ENCODE measurements at regions not wholly inside any gene's neighbourhood (a gene's known extent, or its start where the extent isn't known, plus 50 kb on each side); places are given as distances from the start of the nearest gene placed in this dataset.

DNA sequence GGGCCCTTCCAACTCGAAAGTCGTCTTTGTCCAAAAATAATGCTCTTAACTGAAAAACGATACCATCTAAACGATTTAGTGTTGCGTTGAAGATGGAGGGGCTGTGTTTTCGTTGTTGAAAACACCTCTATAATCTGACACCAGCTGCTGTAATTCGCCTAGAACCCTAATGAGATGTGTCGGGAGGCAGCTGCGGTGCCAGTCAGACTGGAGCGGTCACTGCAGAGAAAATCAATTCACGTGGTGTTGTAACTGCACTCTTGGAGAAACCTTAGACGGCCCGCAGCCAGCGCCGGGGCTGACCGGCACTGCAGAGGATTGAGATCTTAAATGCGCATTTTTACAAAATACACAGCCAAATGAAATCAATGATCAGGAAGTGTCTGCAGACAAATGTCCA, 339.1 kb downstream of the ZNF536 start:
- TF ChIP-seq POLR2AphosphoS5 (IDR thresholded peaks at IDR 0.05): no peak
- TF ChIP-seq POLR2A (IDR thresholded peaks at IDR 0.05): no peak
- no peak for TF ChIP-seq CTCF (IDR thresholded peaks at IDR 0.05)
- Histone ChIP-seq H3K9me3 (no peaks in the 10 kb centered on the region), H3K36me3 (no peaks in the 10 kb centered on the region), H3K4me1 (replicated peaks) (no peaks in the 10 kb centered on the region), H3K27me3 (replicated peaks; ENCODE audit: insufficient read depth) (no peaks in the 10 kb centered on the region), H3K4me3 (no peak overlapping the region), H3K27ac (no peak overlapping the region)
- intact Hi-C loops (cut with DNase I): no loop called here
- no peak for DNase-seq (ENCODE audit: low spot score)
- WGBS: 38% methylated on average over 17 of the region's 17 CpGs

- intact Hi-C loops (cut with DNase I): no loop called here
- no peaks in the 10 kb centered on the region for H3K36me3 ChIP-seq
- WGBS: 88% methylated on average over 12 of the region's 12 CpGs
- no peaks in the 10 kb centered on the region for H3K4me1 ChIP-seq (replicated peaks)
- DNase-seq (ENCODE audit: low spot score): no peak
- H3K27ac ChIP-seq: no peak overlapping the region
- no peak overlapping the region for H3K4me3 ChIP-seq
- no peaks in the 10 kb centered on the region for H3K9me3 ChIP-seq
- no peaks in the 10 kb centered on the region for H3K27me3 ChIP-seq (replicated peaks; ENCODE audit: insufficient read depth)
- TF ChIP-seq POLR2AphosphoS5 (IDR thresholded peaks at IDR 0.05) (no peak), CTCF (IDR thresholded peaks at IDR 0.05) (no peak), POLR2A (IDR thresholded peaks at IDR 0.05) (no peak)
Measured at GRCh38 chr19:30710721-30711120, 338.5 kb downstream of the ZNF536 start.

DNA sequence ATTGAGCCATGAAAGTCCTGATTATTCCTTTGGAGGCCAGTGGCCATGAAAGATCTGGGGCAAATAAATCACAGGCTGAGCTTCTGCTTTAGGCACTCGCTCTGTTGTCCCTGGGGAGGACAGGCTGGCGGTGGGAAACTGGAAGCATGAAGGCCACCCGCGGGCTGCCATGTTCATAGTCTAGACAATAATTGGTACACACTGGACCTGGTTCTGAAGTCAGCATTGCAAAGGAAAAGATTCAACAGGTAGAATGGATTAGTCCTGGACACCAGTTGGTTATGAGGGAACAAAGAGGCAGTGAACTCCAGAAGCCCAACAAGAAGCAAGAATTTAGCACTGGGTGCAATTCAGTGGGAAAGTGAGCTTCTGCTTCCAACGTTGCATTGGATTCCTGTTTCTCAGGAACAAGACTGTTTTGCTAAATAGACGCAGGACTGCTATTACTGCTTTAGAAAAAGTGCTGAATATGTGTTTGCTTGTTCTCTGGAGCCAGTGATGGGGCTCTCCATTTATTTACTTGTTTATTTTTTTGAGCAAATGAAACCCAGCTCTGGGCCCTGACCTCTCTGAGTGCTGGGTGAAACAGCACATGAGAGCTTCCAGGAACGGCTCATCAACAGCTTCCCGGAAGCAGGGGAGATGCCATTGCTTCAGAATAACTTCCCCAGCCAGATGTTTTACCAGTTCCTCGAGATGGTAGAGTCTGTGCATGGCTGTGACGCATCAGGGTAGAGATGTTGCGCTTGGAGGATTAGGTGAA, 336.4 kb downstream of the ZNF536 start:
- TF ChIP-seq POLR2AphosphoS5 (IDR thresholded peaks at IDR 0.05): no peak
- no peak for TF ChIP-seq POLR2A (IDR thresholded peaks at IDR 0.05)
- TF ChIP-seq CTCF (IDR thresholded peaks at IDR 0.05): no peak
- no peak for DNase-seq (ENCODE audit: low spot score)
- H3K4me1 ChIP-seq (replicated peaks): no peaks in the 10 kb centered on the region
- WGBS: 80% methylated on average over 11 of the region's 11 CpGs
- no peak overlapping the region for H3K27ac ChIP-seq
- H3K27me3 ChIP-seq (replicated peaks; ENCODE audit: insufficient read depth): no peaks in the 10 kb centered on the region
- no peak overlapping the region for H3K4me3 ChIP-seq
- H3K9me3 ChIP-seq: no peaks in the 10 kb centered on the region
- no peaks in the 10 kb centered on the region for H3K36me3 ChIP-seq
- intact Hi-C loops (cut with DNase I): no loop called here

DNA sequence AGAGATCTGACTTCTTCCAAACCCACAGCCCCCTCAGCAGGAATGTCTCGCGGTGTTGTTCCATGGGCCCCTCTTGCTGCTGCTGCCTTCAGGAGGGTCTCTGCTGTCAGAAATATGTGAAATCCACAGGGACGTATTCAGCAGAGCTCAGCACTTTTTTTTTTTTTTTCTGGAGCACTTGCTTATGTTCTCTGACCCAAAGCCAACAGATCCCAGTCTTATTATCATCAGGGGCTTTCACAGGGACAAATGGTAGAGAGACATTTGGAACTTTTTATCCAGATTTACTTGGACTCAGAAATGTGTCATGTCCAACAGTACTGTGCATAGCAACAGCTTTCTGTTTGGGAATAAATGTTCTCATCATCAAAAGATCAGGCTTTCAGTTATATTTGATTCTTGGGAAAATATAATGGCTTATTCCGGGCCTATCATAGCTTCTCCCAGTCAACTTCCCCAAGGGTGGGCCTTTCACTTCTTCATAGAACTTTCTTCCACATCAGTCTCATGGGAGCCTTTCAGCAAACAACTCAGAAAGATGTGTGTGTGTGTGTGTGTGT, 332.7 kb downstream of the ZNF536 start:
- H3K4me3 ChIP-seq: no peak overlapping the region
- no peak for TF ChIP-seq POLR2A (IDR thresholded peaks at IDR 0.05)
- no peak for TF ChIP-seq CTCF (IDR thresholded peaks at IDR 0.05)
- no peak for TF ChIP-seq POLR2AphosphoS5 (IDR thresholded peaks at IDR 0.05)
- H3K27me3 ChIP-seq (replicated peaks; ENCODE audit: insufficient read depth): no peaks in the 10 kb centered on the region
- intact Hi-C loops (cut with DNase I): no loop called here
- DNase-seq (ENCODE audit: low spot score): no peak
- H3K9me3 ChIP-seq: no peaks in the 10 kb centered on the region
- WGBS: 85% methylated on average over 4 of the region's 4 CpGs
- H3K4me1 ChIP-seq (replicated peaks): no peaks in the 10 kb centered on the region
- H3K27ac ChIP-seq: no peak overlapping the region
- H3K36me3 ChIP-seq: no peaks in the 10 kb centered on the region

DNA sequence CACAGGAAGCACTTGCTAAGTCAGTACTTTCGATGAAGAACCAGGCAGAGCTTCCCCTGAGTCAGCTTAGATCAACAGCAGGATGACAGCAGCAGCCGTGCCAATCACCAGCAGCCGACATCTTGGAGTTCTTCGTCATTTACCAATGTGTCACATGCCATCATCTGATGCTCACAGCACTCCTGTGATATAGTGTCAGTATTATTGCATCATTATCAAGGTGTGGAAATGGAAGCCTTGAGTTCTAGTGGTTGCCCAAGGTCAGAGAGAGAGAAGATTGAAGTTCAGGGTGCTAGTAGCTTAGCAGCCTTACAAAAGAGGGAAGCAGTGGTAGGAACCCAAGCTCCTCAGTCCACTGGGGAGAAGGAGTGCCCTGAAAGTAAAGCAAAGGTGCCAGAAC, 331.5 kb downstream of the ZNF536 start:
- intact Hi-C loops (cut with DNase I): no loop called here
- Histone ChIP-seq H3K4me1 (replicated peaks) (no peaks in the 10 kb centered on the region), H3K27ac (no peak overlapping the region), H3K4me3 (no peak overlapping the region), H3K9me3 (no peaks in the 10 kb centered on the region), H3K27me3 (replicated peaks; ENCODE audit: insufficient read depth) (no peaks in the 10 kb centered on the region), H3K36me3 (no peaks in the 10 kb centered on the region)
- TF ChIP-seq POLR2AphosphoS5 (IDR thresholded peaks at IDR 0.05): no peak
- no peak for TF ChIP-seq POLR2A (IDR thresholded peaks at IDR 0.05)
- TF ChIP-seq CTCF (IDR thresholded peaks at IDR 0.05): no peak
- 85% methylated on average over 4 of the region's 4 CpGs for WGBS
- no peak for DNase-seq (ENCODE audit: low spot score)

Data from prostate gland (tissue), 2 donors.